Erythroblast (primary cell): ENCODE measurements at regions not wholly inside any gene's neighbourhood (a gene's known extent, or its start where the extent isn't known, plus 50 kb on each side); places are given as distances from the start of the nearest gene placed in this dataset.
"Not testable (repeated sequence)": the region's sequence is repeated elsewhere in the genome, so short reads cannot be mapped to it uniquely, and the experiment has no call there.

Source experiments
- DNase-seq, 2 experiments: peaks; one replicate each; lab custom pipeline; 2025; lab: John Stamatoyannopoulos, UW
- GATA1 ChIP-seq: IDR thresholded peaks from 2 replicates; pipeline ENCODE4 v1.6.1; 2011; ENCODE audit warnings: low read depth, mild to moderate bottlenecking, control low read depth, low read length, moderate library complexity
- POLR2A ChIP-seq: IDR thresholded peaks from 2 replicates; pipeline ENCODE4 v1.6.1; 2011; ENCODE audit warnings: mild to moderate bottlenecking, low read length

- TF ChIP-seq POLR2A (no peak), GATA1 (no peak)
- no peak for DNase-seq
Observed at GRCh38 chr2:239550357-239550756, 149.5 kb upstream of the HDAC4 start.

- no peak for TF ChIP-seq GATA1
- no peak for DNase-seq
Observed at GRCh38 chr2:239549711-239550255, 149.0 kb upstream of the HDAC4 start.

GRCh38 chr2:239548965-239549595 is 148.3 kb upstream of the HDAC4 start:
- no peak for DNase-seq
- no peak for TF ChIP-seq POLR2A
- no peak for TF ChIP-seq GATA1

DNA sequence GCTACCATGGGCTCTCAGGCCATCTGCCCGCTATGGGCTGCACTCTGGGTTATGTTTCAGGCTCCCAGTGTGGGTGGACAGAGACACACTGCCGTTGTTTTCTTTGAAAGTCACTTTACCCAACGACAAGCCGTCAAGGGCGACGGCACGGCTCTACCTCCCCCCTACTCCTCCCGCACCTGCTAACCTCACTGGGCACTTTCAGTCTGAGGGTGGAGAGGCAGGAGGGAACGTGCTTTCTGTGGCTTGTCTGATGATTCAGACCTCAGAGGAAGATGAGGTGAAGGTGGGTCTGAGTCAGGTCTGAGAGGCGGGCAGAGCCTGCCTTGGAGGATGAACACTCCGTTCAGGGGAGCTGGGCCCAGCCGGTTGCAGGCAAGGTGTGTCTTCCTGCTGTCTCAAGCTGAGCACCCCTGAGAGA is 147.6 kb upstream of the HDAC4 start:
- no peak for DNase-seq
- TF ChIP-seq GATA1 (no peak), POLR2A (no peak)

DNA sequence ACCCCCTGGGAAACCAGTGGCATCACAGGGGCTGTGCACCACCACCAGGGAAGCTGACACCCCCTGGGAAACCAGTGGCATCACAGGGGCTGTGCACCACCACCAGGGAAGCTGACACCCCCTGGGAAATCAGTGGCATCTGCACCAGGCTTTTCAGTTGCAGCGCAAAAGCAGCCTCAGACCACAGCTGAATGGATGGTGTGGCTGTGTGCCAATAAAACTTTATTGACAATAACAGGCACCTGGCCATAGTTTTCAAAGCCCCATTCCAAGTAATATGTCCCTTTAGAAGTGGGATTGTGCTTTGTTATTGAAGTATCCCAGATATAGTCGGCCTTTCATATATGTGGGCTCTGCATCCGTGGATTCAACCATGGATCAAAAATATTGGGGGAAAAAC is 146.3 kb upstream of the HDAC4 start:
- not testable (repeated sequence) for DNase-seq

DNA sequence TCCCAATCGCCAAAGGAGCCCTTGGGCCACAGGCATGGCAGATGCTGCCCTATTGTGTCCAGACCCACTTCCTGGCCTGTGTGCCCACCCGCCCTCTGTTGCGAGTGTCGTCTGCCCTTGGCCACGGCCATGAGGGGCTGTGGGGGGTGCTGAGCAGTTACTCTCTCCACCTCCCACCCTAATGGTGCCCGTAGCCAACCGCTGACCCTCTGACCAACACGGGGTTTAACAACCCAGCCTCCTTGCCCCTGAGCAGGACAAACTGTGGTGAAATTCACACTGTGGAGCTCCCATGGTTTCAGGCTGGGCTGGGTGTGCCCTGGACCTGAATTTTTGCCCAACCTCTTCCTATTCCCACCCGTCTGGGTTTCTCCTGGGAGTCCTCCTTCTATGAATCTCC is 145.7 kb upstream of the HDAC4 start:
- no peak for DNase-seq
- TF ChIP-seq GATA1 (no peak), POLR2A (no peak)

DNA sequence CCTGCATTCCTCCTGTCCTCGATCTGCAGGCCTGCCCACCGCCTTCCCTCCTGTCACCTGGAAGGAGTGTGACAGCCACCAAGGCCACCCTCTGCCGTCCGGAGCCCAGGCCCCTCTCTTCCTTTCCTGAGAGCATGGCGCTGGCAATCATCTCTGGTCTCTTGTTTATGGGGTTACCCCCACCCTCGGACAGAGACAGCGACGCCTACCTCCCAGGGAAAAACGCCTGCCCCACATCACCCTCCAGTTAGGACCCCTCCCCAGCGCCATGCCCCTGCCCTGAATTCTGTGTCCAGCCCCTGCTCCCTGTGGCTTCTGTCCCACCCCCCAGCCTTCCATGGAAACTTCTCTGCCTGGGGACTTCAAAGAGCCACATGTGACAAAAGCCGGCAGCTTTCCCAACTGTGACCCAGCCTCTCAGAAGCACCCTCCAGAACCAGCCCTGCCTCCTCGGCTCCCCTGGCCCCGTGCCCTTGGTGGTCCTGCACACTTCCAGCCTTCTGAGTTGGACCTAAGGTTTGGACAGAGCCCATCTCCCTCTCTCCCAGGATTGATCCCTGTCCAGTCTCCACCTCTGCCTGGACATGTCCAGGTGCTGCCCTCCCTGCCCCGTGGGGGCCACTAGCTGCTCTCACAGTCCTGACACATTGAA is 145.0 kb upstream of the HDAC4 start:
- TF ChIP-seq GATA1 (no peak), POLR2A (no peak)
- DNase-seq: no peak

GRCh38 chr2:239544918-239545465 is 144.2 kb upstream of the HDAC4 start:
- no peak for TF ChIP-seq GATA1
- TF ChIP-seq POLR2A: no peak
- no peak for DNase-seq

DNA sequence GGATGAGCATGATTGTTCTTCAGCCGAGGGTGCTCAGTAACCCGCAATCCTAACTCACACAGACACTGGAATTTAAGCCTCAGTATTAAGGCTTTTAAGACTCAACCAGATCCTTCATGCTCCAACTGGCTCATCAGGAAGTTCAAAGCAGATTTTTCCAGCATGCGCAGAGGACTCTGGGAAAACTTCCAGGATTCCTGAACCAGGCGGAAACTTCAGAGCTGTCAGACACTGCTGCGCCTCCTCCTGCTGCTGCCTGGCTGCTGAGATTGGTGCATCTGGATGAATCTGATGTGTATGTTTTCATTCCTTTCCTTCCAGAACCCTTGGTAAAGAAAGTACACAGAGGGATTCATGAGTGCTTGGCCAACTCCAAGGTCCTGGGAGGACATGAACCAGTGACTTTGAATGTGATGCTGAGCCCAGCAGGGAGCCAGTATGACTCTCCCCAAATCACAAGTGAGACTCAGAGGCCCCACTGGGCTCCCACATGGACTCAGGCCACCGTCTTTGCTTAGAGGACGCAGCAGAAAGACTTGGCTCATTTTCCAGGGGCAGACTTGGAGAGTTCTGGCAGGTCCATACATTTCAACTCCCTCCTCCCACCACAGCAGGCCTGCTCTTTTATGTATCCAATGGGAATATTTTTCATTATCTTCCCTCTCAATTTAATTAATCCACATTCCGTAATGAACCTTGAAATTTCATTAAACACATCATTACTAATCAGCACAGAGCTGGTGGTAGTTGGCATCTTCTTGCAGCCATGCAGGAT is 143.5 kb upstream of the HDAC4 start:
- DNase-seq: no peak

GRCh38 chr2:239543702-239544101 is 142.9 kb upstream of the HDAC4 start:
- no peak for DNase-seq
- no peak for TF ChIP-seq POLR2A
- no peak for TF ChIP-seq GATA1

More for the DNA sequence above, 143.5 kb upstream of the HDAC4 start:
- TF ChIP-seq GATA1 (no peak), POLR2A (no peak)

- TF ChIP-seq POLR2A (no peak), GATA1 (no peak)
- no peak for DNase-seq
Observed at GRCh38 chr2:239540174-239540573, 139.4 kb upstream of the HDAC4 start.

DNA sequence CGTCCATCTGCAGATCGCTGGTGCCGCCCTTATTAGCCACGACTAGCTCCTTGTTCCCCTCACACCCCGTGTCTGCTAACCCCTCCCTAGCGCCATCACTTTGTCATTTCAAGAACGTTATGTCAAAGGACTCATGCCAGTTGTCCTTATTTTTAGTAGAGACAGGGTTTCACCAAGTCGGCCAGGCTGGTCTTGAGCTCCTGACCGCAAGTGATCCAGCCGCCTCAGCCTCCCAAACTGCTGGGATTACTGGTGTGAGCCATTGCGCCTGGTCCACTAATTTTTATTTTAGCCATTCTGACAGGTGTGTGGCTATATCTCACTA is 138.9 kb upstream of the HDAC4 start:
- DNase-seq: no peak
- TF ChIP-seq POLR2A (no peak), GATA1 (no peak)

GRCh38 chr2:239539083-239539775 is 138.4 kb upstream of the HDAC4 start:
- TF ChIP-seq POLR2A: no peak
- no peak for TF ChIP-seq GATA1
- no peak for DNase-seq
